Left lung (tissue), 4 donors: ENCODE measurements at regions not wholly inside any gene's neighbourhood (a gene's known extent, or its start where the extent isn't known, plus 50 kb on each side); places are given as distances from the start of the nearest gene placed in this dataset.

Experiments used
- ATAC-seq: fragments of 200-7000 bp; cut with Tn5 transposase; one replicate; pipeline ENCODE4 v1.9.1; 2020; ENCODE audit warnings: moderate library complexity
- DNase-seq, 4 donors: peaks; one replicate each; pipeline ENCODE4 v3.0.0-alpha.2; 2013 to 2020
- H3K27ac ChIP-seq, 2 donors: fragments of 200-600 bp; sonication (generic) in 1 of 2; one replicate each; pipeline versions ENCODE4 v1.5.0 to v1.8.0; 2020 to 2021
- H3K27me3 ChIP-seq, 2 donors: fragments of 200-600 bp; sonication (generic) in 1 of 2; one replicate each; pipeline versions ENCODE4 v1.5.0 to v1.8.0; 2020 to 2021
- H3K36me3 ChIP-seq, 2 donors: fragments of 200-600 bp; sonication (generic) in 1 of 2; one replicate each; pipeline versions ENCODE4 v1.5.0 to v1.8.0; 2020 to 2021
- H3K4me1 ChIP-seq, 2 donors: fragments of 200-600 bp; one replicate each; pipeline ENCODE4 v1.8.0; 2021
- H3K4me3 ChIP-seq, 2 donors: fragments of 200-600 bp; sonication (generic) in 1 of 2; one replicate each; pipeline versions ENCODE4 v1.5.0 to v1.8.0; 2020 to 2021; ENCODE audit warnings: mild to moderate bottlenecking in 1 of 2
- H3K9me3 ChIP-seq, 2 donors: fragments of 200-600 bp; sonication (generic) in 1 of 2; one replicate each; pipeline versions ENCODE4 v1.5.0 to v1.8.0; 2020 to 2021
- CTCF ChIP-seq, 2 donors: fragments of 200-600 bp; sonication (generic) in 1 of 2; IDR thresholded peaks; one replicate each; pipeline versions ENCODE4 v1.5.0 to v1.8.0; 2021; ENCODE audit warnings: antibody characterized with exemption in 2 of 2
- intact Hi-C, 2 donors: fragments of 100-400 bp; cut with DNase I; formaldehyde crosslinking; loops; one replicate each; pipeline versions ENCODE4 v1.11.2 to v1.14.2; 2022
- donor health status: DM: no; HTN: yes; CAD: no.
- donor health status: DM: no; HTN: no; CAD: no.

- Histone ChIP-seq H3K4me1 (no peaks in the 10 kb centered on the region), H3K27me3 (no peaks in the 10 kb centered on the region), H3K36me3 (no peaks in the 10 kb centered on the region), H3K4me3 (no peak overlapping the region), H3K27ac (no peak overlapping the region), H3K9me3 (peaks cover 0 to 26% of the 10 kb centered on the region in 2 donors)
- ATAC-seq (no peak), DNase-seq (peak in 1 of 4 donors; percentile 28)
- no peak for TF ChIP-seq CTCF (IDR thresholded peaks at IDR 0.05)
- intact Hi-C loops: no loop called here
These were observed 63.4 kb upstream of the NAV3 start for GRCh38 chr12:77767335-77767734.

- H3K9me3 ChIP-seq: peaks cover 0 to 26% of the 10 kb centered on the region in 2 donors
- H3K4me3 ChIP-seq: no peak overlapping the region
- TF ChIP-seq CTCF (IDR thresholded peaks at IDR 0.05): no peak
- ATAC-seq (no peak), DNase-seq (peak in 2 of 4 donors; percentile 15 to 31)
- H3K4me1 ChIP-seq: no peaks in the 10 kb centered on the region
- H3K36me3 ChIP-seq: no peaks in the 10 kb centered on the region
- H3K27me3 ChIP-seq: no peaks in the 10 kb centered on the region
- intact Hi-C loops: no loop called here
- H3K27ac ChIP-seq: no peak overlapping the region
These were observed 64.5 kb upstream of the NAV3 start for GRCh38 chr12:77766224-77766623.

GRCh38 chr12:77761286-77761685 is 69.4 kb upstream of the NAV3 start:
- no peak for DNase-seq
- no peaks in the 10 kb centered on the region for H3K4me1 ChIP-seq
- no peak overlapping the region for H3K27ac ChIP-seq
- no peak for ATAC-seq
- H3K9me3 ChIP-seq: peaks cover 0 to 4% of the 10 kb centered on the region in 2 donors
- TF ChIP-seq CTCF (IDR thresholded peaks at IDR 0.05): no peak
- H3K27me3 ChIP-seq: no peaks in the 10 kb centered on the region
- no peak overlapping the region for H3K4me3 ChIP-seq
- H3K36me3 ChIP-seq: no peaks in the 10 kb centered on the region
- intact Hi-C loops: no loop called here

GRCh38 chr12:77760271-77761025 is 70.2 kb upstream of the NAV3 start:
- no peak for TF ChIP-seq CTCF (IDR thresholded peaks at IDR 0.05)
- H3K4me3 ChIP-seq: no peak overlapping the region
- ATAC-seq (no peak), DNase-seq (no peak)
- H3K9me3 ChIP-seq: peaks cover 0 to 4% of the 10 kb centered on the region in 2 donors
- H3K36me3 ChIP-seq: no peaks in the 10 kb centered on the region
- intact Hi-C loops: no loop called here
- H3K27ac ChIP-seq: no peak overlapping the region
- no peaks in the 10 kb centered on the region for H3K4me1 ChIP-seq
- no peaks in the 10 kb centered on the region for H3K27me3 ChIP-seq

- no peak for DNase-seq
- Histone ChIP-seq H3K36me3 (no peaks in the 10 kb centered on the region), H3K4me3 (no peak overlapping the region), H3K27me3 (no peaks in the 10 kb centered on the region), H3K27ac (no peak overlapping the region), H3K9me3 (peaks cover 0 to 2% of the 10 kb centered on the region in 2 donors), H3K4me1 (no peaks in the 10 kb centered on the region)
- ATAC-seq: no peak
- intact Hi-C loops: no loop called here
- TF ChIP-seq CTCF (IDR thresholded peaks at IDR 0.05): no peak
These were observed 76.6 kb upstream of the NAV3 start for GRCh38 chr12:77754086-77754485.
